Ishikawa (cell line): ENCODE measurements at regions not wholly inside any gene's neighbourhood (a gene's known extent, or its start where the extent isn't known, plus 50 kb on each side); places are given as distances from the start of the nearest gene placed in this dataset.

Experiments
- MAX ChIP-seq: IDR thresholded peaks from 2 replicates; pipeline ENCODE4 v1.6.1; 2012
- NFIC ChIP-seq: IDR thresholded peaks from 2 replicates; pipeline ENCODE4 v1.6.1; 2012
- REST ChIP-seq: IDR thresholded peaks from 2 replicates; pipeline ENCODE4 v1.6.1; 2012; ENCODE audit warnings: low read depth, mild to moderate bottlenecking
- TAF1 ChIP-seq: IDR thresholded peaks from 2 replicates; pipeline ENCODE4 v1.6.1; 2012; ENCODE audit warnings: low read depth, mild to moderate bottlenecking
- TCF12 ChIP-seq: IDR thresholded peaks from 2 replicates; pipeline ENCODE4 v1.6.1; 2012; ENCODE audit warnings: low read depth
- USF1 ChIP-seq: IDR thresholded peaks from 2 replicates; pipeline ENCODE4 v1.6.1; 2012
- YY1 ChIP-seq: IDR thresholded peaks from 2 replicates; pipeline ENCODE4 v1.6.1; 2012; ENCODE audit warnings: low read depth

- no peak for TF ChIP-seq NFIC
- TF ChIP-seq REST, result no peak
- no peak for TF ChIP-seq MAX
- TF ChIP-seq TAF1, result no peak
- TF ChIP-seq YY1, result no peak
- no peak for TF ChIP-seq USF1
- TF ChIP-seq TCF12, result no peak
Observed at GRCh38 chr7:46127814-46128213, 206.7 kb upstream of the IGFBP3 start.
